Stimulated activated CD8-positive, alpha-beta memory T cell treated with anti-CD3 and anti-CD28 coated beads, Interleukin-2, amount 100 ng/mL, for 48 hours (primary cell): ENCODE measurements at regions not wholly inside any gene's neighbourhood (a gene's known extent, or its start where the extent isn't known, plus 50 kb on each side); places are given as distances from the start of the nearest gene placed in this dataset.
"Not testable (repeated sequence)": the region's sequence is repeated elsewhere in the genome, so short reads cannot be mapped to it uniquely, and the experiment has no call there.

ENCODE experiments used
- DNase-seq, 2 donors: peaks; one replicate each; pipeline ENCODE4 v3.0.0-alpha.2; 2020; ENCODE audit warnings: low read depth in 2 of 2

GRCh38 chr2:17254421-17254820, 263.8 kb downstream of the RAD51AP2 start:
- DNase-seq = no peak

GRCh38 chr2:17252258-17252657, 266.0 kb downstream of the RAD51AP2 start:
- no peak for DNase-seq

DNA sequence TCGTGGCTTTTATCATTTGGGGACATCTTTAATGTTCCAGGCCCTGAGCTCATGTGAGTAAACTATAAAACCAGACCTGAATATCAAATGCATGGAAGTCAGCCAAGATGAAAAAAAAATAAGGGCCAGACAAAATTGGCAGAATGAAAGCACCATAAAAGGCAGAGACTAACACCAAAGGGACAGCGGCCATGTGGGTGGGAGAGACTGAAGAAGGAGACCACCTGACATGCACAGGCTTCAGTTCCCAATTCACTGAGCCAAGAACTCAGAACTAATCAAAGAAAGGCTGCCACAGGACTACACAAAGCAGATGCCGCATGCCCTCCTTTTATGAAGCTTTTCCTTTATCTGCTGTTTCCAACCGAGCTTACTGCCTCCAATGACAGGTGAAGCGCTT, 267.1 kb downstream of the RAD51AP2 start:
- DNase-seq = no peak

- no peak for DNase-seq
Observed at GRCh38 chr2:17249249-17249648, 269.0 kb downstream of the RAD51AP2 start.

GRCh38 chr2:17245906-17246305, 272.3 kb downstream of the RAD51AP2 start:
- no peak for DNase-seq

DNA sequence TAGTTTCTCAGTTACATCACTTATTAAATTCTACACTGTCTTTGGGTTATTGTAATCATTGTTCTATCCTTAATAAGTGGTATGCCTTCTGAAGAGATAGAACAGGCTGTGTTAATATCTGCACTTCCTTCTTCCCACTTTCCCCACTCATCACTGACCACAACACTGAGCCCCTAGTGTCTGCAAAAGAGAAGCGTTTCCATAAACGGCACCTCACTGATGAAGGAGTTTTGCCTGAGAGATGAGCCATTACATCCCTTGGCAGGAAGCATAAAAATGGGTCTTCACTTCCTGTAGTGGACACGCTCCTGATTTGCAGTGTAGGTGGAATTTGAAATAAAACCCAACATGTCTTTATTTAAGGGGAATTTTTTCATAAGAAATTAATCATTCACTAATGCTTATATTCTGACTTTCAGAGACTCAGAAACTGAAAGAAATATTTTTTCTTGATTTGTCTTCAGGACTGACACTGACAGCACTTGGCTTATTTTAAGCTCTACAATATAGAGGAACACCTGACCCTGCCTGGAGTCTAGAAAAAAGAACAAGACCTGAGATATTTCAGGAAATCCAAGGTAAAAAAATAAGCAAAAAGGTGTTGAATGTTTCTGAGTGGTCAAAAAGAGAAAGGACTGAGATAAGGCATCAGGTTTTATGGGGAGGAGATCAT, 275.3 kb downstream of the RAD51AP2 start:
- DNase-seq = no peak

DNA sequence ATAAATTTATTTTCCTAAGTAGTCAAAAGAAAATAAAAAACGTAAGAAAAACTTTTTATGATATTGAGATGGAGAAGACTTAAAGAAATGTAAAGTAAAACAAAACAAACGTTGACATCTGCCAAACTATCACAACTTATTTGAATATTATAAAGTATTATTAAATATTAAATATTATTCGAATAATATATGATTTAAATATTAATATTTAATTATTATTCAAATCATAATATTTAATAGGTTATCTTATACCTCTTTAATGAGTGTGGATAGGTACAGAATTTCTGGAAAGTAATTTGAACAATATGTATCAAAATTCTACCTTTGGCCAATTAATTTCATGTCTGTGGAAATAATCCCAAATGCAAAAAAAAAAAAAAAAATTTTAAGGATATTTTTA, 278.7 kb downstream of the RAD51AP2 start:
- DNase-seq = no peak

DNA sequence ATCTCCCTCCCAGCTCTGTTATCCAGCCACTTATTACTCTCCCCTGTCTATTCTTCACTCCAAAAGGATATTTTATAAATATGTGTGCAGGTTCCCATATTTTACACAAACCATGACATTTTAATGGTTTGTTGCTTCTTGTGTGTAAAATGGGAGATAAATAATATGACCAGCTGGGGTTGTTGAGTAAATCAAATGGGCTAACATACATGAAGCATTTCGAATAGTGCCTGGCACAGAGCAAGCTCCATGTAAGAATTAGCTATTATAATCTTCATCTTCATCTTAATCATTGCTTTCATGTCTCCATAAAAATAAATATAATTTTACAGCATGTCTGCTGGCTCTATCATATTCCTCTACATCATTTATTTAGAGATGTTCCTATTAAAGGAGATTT, 283.1 kb downstream of the RAD51AP2 start:
- no peak for DNase-seq

- no peak for DNase-seq
Observed at GRCh38 chr2:17232776-17233556, 285.3 kb downstream of the RAD51AP2 start.

DNA sequence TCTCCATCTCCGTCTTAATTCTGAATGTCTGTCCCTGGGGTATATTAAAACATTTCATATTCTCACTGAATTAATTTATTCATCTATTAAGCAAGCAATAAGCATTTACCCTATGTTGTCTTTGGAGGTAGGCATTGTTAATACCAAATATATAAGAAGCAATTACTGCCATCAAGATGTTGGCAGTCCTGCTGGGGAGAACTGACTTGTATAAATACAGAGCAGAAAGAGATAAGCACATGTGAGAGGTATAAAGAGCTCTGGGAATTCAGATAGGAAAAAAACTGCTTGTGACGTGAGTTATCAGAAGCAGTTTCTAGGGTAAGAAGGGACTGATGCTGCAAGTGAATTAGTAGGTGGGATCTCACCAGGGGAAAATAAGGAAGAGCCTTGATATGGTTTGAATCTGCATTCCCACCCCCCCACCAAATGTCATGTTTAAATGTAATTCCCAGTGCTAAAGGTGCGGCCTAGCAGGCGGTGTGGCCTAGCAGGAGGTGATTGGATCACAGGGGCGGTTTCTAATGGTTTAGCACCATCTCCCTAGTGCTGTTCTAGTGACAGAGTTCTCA, 286.8 kb downstream of the RAD51AP2 start:
- no peak for DNase-seq

DNA sequence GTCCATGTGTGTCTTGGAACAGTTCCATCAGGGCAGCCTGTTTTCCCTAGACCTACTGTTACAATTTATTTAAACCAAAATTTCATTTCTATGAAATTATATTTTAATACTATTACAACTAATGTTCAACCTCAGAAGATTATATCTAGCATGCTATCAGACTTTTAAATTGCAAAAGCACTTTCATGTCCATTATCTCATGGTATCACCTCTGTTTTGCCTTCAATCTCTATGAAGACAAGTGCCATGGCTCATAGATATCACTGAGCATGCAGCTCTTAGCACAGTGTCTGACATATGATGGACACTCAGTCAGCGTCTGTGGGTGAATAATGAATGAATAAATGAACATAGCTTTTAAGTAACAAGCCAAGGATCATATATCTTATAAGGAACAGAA, 288.8 kb downstream of the RAD51AP2 start:
- DNase-seq = no peak

- no peak for DNase-seq
Observed at GRCh38 chr2:17228461-17228860, 289.8 kb downstream of the RAD51AP2 start.

- DNase-seq = no peak
Observed at GRCh38 chr2:17227856-17228255, 290.4 kb downstream of the RAD51AP2 start.

DNA sequence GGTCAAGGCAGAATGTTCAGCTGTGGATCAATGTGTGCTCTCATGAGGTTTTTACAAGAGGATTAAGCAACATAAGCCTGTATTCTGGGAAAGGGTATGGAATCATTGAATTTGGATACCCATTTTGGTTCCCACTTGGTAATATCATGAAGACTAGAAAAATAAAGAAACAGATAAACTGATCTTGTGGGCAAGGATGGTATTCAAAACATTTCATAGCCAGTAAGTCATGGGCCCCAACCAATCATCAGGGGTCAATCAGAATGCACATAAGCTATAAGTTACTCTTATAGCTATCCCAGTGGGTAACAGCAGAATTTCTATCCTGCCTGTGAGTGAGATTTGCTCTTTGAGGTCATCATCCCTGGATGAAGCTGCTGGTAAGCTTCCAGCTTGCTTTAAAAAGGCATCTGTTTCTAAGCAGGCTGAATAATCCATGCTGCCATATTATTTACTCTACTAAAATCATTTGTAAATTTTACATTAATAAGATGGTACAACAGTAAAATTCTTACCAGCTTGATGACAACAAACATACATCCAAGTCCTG, 291.2 kb downstream of the RAD51AP2 start:
- no peak for DNase-seq

GRCh38 chr2:17223211-17223610, 295.0 kb downstream of the RAD51AP2 start:
- no peak for DNase-seq

DNA sequence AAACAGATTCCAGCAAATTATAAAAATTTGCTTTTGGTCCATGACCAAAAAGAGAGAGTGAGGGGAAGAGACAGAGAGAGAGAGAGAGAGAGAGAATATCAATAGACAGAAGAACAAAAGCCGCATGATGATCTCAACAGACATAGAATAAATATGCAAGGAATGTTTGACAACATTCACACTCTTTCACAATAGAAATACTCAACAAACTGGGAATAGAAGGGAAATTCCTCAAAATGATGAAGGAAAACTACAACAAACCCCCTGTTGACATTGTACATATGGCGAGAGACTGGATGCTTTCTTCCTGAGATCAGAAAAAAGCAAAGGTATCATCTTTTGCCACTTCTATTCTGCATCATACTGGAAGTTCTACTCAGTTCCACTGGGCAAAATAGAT, 309.7 kb downstream of the RAD51AP2 start:
- no peak for DNase-seq

- no peak for DNase-seq
Observed at GRCh38 chr2:17206771-17207170, 311.5 kb downstream of the RAD51AP2 start.

- DNase-seq = not testable (repeated sequence)
Observed at GRCh38 chr2:17204214-17204613, 314.0 kb downstream of the RAD51AP2 start.

DNA sequence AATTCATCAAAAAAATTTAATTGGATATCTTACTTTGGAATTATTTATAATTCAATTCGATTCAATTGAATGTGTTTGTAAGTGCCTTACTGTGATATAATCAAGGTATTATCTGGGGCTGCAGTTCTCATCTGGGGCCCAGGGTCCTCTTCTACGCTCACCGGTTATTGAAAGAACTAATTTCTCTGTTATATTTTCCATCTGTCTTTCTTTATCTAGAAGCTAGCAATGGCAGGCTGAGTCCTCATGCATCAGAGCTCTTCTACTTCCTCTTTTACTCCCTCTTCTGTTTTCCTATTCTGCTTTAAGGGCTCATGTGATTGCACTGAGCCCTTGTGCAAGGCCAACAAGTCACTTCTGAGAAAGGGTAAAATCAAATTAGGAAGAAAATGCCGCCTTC, 315.6 kb downstream of the RAD51AP2 start:
- DNase-seq = not testable (repeated sequence)

GRCh38 chr2:17199741-17200140, 318.5 kb downstream of the RAD51AP2 start:
- no peak for DNase-seq

DNA sequence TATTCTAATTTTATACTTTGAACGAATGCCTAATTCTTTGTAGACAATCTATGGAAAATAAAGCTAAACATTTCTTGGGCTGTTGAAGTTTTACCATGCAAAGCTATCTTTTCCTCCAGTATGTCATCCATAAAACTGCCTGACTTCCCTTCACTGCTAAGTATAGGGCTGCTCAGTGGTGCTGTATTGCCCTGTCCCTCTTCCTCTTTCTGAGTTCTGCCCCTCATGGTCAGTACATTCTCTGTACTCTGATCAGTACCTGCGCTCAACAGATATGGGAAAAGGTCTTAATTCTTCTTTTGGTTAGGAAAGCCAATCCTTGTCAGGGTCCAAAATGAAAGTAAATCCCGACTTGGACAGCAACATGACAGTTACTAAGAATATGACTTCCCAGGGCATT, 321.9 kb downstream of the RAD51AP2 start:
- DNase-seq = no peak

DNA sequence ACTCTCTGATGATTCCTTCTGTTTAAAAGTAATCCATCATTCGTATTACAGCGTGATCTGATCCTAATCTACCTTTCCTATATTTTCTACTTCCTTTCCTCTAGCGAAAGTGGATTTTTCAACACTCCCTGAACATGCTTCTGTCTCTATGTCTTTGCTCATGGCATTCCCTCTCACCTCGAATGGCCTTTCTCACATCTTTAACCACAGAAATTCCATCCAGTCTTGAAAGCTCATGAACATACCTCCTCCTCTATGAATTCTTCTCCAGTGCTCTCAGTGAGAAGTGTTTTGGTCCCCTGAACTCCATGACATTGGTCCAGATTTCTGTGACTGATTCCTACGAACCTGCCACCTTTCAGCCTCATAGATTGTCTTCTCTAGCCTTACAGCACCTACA, 323.2 kb downstream of the RAD51AP2 start:
- DNase-seq = no peak

DNA sequence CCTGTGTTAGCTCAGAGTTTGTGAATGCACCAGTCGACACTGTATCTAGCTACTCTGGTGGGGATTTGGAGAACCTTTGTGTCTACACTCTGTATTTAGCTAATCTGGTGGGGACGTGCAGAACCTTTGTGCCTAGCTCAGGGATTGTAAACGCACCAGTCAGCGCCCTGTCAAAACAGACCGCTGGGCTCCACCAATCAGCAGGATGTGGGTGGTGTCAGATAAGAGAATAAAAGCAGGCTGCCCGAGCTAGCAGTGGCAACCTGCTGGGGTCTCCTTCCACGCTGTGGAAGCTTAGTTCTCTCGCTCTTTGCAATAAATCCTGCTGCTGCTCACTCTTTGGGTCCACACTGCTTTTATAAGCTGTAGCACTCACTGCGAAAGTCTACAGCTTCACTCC, 324.2 kb downstream of the RAD51AP2 start:
- no peak for DNase-seq
